ENCODE measurements at regions not wholly inside any gene's neighbourhood (a gene's known extent, or its start where the extent isn't known, plus 50 kb on each side); places are given as distances from the start of the nearest gene placed in this dataset.

DNA sequence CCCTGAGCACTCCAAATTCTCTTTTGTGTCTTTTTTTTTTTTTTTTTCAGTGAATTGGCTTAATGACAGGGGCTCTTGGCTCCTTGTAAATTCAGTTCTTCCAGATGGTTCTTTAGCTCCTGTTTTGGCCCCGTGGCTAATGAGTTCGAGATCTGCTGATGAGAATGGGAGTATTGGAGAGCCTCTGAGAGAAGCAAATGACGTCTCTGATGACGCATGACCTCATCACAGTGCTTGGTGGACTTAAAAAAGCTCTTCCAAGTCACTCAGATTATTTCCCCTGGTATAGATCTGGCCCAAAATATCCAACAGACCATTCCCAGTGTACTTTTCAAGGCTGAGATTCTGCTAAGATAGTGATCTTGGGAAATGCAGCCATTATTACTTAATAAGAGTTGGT is 159.5 kb downstream of the MIS18A start:
- no peak overlapping the region for H3K4me3 ChIP-seq (ENCODE audit: low read depth, low read length)
- TF ChIP-seq, protein P1, sequence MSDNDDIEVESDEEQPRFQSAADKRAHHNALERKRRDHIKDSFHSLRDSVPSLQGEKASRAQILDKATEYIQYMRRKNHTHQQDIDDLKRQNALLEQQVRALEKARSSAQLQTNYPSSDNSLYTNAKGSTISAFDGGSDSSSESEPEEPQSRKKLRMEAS (IDR thresholded peaks at IDR 0.05; ENCODE audit: low read depth, low read length): no peak
- TF ChIP-seq MYC (IDR thresholded peaks at IDR 0.05; ENCODE audit: low read depth, low read length) (no peak), POLR2A (IDR thresholded peaks at IDR 0.05; ENCODE audit: extremely low read depth, insufficient read length) (no peak)
- TF ChIP-seq, protein P2, sequence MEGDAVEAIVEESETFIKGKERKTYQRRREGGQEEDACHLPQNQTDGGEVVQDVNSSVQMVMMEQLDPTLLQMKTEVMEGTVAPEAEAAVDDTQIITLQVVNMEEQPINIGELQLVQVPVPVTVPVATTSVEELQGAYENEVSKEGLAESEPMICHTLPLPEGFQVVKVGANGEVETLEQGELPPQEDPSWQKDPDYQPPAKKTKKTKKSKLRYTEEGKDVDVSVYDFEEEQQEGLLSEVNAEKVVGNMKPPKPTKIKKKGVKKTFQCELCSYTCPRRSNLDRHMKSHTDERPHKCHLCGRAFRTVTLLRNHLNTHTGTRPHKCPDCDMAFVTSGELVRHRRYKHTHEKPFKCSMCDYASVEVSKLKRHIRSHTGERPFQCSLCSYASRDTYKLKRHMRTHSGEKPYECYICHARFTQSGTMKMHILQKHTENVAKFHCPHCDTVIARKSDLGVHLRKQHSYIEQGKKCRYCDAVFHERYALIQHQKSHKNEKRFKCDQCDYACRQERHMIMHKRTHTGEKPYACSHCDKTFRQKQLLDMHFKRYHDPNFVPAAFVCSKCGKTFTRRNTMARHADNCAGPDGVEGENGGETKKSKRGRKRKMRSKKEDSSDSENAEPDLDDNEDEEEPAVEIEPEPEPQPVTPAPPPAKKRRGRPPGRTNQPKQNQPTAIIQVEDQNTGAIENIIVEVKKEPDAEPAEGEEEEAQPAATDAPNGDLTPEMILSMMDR (IDR thresholded peaks at IDR 0.05; ENCODE audit: low read depth, low read length): no peak
- no peak for DNase-seq (ENCODE audit: low read depth)

DNA sequence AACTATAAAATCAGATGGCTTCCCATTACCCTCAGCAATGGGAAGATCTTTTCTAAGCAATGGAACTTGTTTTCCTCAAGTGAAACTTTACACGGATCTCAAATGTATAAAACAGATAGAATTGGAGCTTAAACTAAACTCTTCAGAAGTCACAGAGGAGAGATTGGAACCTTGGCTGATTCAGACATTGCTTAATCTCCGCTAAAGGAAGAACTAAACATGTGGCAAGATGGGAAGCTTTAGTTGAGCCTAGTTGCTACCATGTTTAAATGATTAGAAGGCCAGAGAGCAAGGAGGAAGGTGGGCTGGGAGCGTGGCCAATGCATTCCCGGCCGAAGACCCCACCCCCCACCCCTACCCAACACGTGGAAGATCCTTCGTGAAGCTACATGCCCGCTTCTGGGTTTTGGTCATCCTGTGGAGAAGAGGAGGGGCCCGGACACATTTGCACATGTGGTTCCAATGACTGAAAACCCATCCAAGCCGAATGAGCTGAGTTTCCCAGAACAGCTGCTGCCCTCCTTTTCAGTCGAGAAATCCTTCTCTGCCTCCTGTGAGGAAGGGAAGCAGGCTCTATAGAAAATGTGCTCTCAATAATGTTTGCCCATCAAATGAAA is 164.3 kb downstream of the MIS18A start:
- TF ChIP-seq, protein P2 (IDR thresholded peaks at IDR 0.05; ENCODE audit: low read depth, low read length): no peak
- TF ChIP-seq, protein P1 (IDR thresholded peaks at IDR 0.05; ENCODE audit: low read depth, low read length): no peak
- TF ChIP-seq MYC (IDR thresholded peaks at IDR 0.05; ENCODE audit: low read depth, low read length) (no peak), POLR2A (IDR thresholded peaks at IDR 0.05; ENCODE audit: extremely low read depth, insufficient read length) (no peak)
- DNase-seq (ENCODE audit: low read depth): peak; percentile 16
- no peak overlapping the region for H3K4me3 ChIP-seq (ENCODE audit: low read depth, low read length)

DNA sequence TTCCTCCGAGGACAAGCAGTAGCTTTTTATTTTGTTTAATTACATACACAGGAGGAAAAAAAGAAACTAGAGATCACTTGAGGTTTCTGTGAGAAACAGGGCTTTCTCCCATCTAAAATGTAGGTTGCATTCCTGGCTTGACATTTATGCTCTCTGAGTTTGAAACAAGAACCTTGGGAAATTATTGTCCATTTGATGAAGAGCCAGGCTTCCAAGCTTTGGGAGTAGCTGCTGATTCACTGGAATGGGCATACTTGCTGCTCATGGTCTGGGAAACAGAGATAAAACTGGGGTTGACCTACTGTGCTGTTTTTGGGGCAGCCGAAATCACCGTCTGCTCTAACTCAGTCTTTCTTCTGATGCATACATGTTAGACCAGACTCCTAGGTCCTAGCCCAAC is 165.4 kb downstream of the MIS18A start:
- no peak overlapping the region for H3K4me3 ChIP-seq (ENCODE audit: low read depth, low read length)
- DNase-seq (ENCODE audit: low read depth): no peak
- no peak for TF ChIP-seq POLR2A (IDR thresholded peaks at IDR 0.05; ENCODE audit: extremely low read depth, insufficient read length)
- TF ChIP-seq, protein P1 (IDR thresholded peaks at IDR 0.05; ENCODE audit: low read depth, low read length): no peak
- no peak for TF ChIP-seq MYC (IDR thresholded peaks at IDR 0.05; ENCODE audit: low read depth, low read length)
- TF ChIP-seq, protein P2 (IDR thresholded peaks at IDR 0.05; ENCODE audit: low read depth, low read length): no peak

DNA sequence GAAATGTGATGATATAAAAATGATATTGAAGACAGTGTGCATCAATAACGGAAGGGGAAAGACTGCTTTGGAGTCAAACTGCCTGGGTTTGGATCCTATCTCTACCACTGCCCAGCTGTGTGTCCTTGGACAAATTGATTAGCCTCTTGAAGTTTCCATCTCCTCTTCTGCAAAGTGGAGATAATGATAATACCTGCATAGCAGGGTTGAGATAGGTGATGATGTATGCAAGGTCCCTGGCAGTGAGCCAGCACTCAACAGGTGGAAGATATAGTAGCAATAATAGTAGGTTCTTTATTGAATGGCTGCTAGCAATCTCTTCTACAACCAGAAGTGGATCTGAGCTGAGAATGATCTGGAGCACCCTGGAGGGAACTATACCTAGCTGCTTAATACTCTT is 166.7 kb downstream of the MIS18A start:
- no peak overlapping the region for H3K4me3 ChIP-seq (ENCODE audit: low read depth, low read length)
- TF ChIP-seq, protein P1 (IDR thresholded peaks at IDR 0.05; ENCODE audit: low read depth, low read length): no peak
- no peak for TF ChIP-seq POLR2A (IDR thresholded peaks at IDR 0.05; ENCODE audit: extremely low read depth, insufficient read length)
- TF ChIP-seq, protein P2 (IDR thresholded peaks at IDR 0.05; ENCODE audit: low read depth, low read length): no peak
- TF ChIP-seq MYC (IDR thresholded peaks at IDR 0.05; ENCODE audit: low read depth, low read length): no peak
- no peak for DNase-seq (ENCODE audit: low read depth)

DNA sequence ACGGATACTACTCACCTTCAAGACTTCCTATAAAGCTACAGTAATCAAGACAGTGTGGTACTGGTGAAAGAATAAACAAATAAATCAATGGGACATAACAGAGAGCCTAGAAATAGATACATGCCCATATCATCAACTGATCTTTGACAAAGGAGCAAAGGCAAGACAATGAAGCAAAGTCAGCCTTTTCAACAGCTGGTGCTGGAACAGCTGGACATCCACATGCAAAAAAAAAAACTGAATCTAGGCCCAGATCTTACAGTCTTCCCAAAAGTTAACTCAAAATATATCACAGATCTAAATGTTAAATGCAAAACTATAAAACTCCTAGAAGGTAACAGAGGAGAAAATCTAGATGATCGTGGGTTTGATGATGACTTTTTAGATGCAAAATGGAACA is 170.3 kb downstream of the MIS18A start:
- H3K4me3 ChIP-seq (ENCODE audit: low read depth, low read length): no peak overlapping the region
- DNase-seq (ENCODE audit: low read depth): no peak
- no peak for TF ChIP-seq POLR2A (IDR thresholded peaks at IDR 0.05; ENCODE audit: extremely low read depth, insufficient read length)
- TF ChIP-seq MYC (IDR thresholded peaks at IDR 0.05; ENCODE audit: low read depth, low read length): no peak
- TF ChIP-seq, protein P2 (IDR thresholded peaks at IDR 0.05; ENCODE audit: low read depth, low read length): no peak
- TF ChIP-seq, protein P1 (IDR thresholded peaks at IDR 0.05; ENCODE audit: low read depth, low read length): no peak
